Bronchial epithelial cell (primary cell): ENCODE measurements at regions not wholly inside any gene's neighbourhood (a gene's known extent, or its start where the extent isn't known, plus 50 kb on each side); places are given as distances from the start of the nearest gene placed in this dataset.

ENCODE experiments used
- DNase-seq: peaks from one replicate; pipeline ENCODE4 v3.0.0-alpha.2; 2010; ENCODE audit warnings: low read depth
- FAIRE-seq: peaks from 2 replicates; lab custom pipeline; 2011; peaks lifted over from hg19 to GRCh38; lab: Jason Lieb, UNC
- H3K27me3 ChIP-seq: 2 replicates; pipeline ENCODE4 v1.5.1; 2011; ENCODE audit warnings: low read length; ENCODE audit not compliant: control insufficient read depth, insufficient read depth
- H3K36me3 ChIP-seq: 2 replicates; pipeline ENCODE4 v1.5.1; 2011; ENCODE audit warnings: low read length; ENCODE audit not compliant: control insufficient read depth, insufficient read depth
- H3K4me3 ChIP-seq: 2 replicates; pipeline ENCODE4 v1.5.1; 2011; ENCODE audit warnings: mild to moderate bottlenecking, low read depth, low read length, control low read depth
- TF ChIP-seq, protein P1 (sequence below): IDR thresholded peaks from 2 replicates; pipeline ENCODE4 v1.5.1; 2011; ENCODE audit warnings: mild to moderate bottlenecking, moderate library complexity, low read length, control low read depth, inconsistent platforms; ENCODE audit not compliant: insufficient read depth, severe bottlenecking

DNA sequence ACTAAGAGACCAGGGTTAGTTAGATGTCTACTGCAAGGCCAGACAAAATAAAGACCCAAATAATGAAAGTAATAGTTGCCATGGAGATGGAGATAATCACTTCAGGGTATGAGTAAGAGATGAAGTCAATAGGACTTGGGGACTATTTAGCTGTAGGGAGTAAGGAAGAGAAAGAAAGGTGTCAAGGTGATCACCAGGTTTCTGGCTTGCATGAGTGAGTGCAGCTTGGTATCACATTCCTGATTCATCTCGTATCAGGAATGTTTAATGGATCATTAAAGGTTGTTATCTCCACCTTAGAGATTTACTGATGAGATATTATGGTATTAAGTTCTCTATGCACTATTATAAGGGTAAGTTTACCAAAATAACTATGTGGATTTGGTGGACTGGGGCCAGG lies 357.4 kb upstream of the ATP11B start:
- TF ChIP-seq, protein P1, sequence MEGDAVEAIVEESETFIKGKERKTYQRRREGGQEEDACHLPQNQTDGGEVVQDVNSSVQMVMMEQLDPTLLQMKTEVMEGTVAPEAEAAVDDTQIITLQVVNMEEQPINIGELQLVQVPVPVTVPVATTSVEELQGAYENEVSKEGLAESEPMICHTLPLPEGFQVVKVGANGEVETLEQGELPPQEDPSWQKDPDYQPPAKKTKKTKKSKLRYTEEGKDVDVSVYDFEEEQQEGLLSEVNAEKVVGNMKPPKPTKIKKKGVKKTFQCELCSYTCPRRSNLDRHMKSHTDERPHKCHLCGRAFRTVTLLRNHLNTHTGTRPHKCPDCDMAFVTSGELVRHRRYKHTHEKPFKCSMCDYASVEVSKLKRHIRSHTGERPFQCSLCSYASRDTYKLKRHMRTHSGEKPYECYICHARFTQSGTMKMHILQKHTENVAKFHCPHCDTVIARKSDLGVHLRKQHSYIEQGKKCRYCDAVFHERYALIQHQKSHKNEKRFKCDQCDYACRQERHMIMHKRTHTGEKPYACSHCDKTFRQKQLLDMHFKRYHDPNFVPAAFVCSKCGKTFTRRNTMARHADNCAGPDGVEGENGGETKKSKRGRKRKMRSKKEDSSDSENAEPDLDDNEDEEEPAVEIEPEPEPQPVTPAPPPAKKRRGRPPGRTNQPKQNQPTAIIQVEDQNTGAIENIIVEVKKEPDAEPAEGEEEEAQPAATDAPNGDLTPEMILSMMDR, result no peak
- FAIRE-seq (no peak), DNase-seq (peak; percentile 19)
- H3K36me3 ChIP-seq, result no peaks in the 10 kb centered on the region
- no peak overlapping the region for H3K4me3 ChIP-seq
- no peaks in the 10 kb centered on the region for H3K27me3 ChIP-seq

DNA sequence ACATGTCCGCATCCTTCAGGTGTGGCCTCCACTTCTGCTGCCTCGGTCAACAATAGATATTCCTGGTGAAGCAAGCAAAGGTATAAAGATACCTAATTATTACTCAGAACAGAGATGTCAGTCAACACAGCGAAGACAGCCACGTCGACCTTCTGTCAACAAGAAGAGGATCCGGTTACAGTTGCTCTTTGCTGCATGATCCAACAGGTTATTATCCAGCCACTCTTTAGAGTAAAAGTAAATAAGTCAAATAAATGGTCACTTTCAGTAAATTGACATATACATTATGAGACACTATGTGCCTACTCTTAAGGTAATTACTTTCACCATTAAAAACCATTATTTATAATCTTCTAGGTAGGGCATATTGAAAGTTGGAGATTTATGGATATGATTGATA lies 356.8 kb upstream of the ATP11B start:
- no peak for FAIRE-seq
- H3K27me3 ChIP-seq, result no peaks in the 10 kb centered on the region
- no peak overlapping the region for H3K4me3 ChIP-seq
- no peaks in the 10 kb centered on the region for H3K36me3 ChIP-seq
- TF ChIP-seq, protein P1, result no peak
- DNase-seq, result peak; percentile 92

DNA sequence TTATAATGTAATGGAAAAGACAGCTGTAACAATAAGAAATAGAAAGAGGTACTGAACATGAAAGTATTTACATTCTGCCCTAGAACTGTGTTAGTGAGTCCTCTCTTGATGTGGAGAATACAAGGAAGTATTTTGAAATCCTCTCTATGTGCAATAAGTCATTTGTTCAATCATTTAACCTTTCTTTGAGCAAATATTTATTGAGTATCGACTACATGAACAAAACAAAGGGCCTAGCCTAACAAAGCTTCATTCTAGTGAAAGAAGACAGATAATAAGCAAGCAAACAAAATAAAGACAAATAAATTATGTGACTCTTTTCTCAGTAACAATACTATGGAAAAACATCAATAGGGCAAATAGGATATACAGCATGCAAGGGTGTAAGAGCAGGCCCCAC lies 354.9 kb upstream of the ATP11B start:
- Histone ChIP-seq H3K27me3 (no peaks in the 10 kb centered on the region), H3K4me3 (no peak overlapping the region), H3K36me3 (no peaks in the 10 kb centered on the region)
- TF ChIP-seq, protein P1, result no peak
- DNase-seq (no peak), FAIRE-seq (no peak)

DNA sequence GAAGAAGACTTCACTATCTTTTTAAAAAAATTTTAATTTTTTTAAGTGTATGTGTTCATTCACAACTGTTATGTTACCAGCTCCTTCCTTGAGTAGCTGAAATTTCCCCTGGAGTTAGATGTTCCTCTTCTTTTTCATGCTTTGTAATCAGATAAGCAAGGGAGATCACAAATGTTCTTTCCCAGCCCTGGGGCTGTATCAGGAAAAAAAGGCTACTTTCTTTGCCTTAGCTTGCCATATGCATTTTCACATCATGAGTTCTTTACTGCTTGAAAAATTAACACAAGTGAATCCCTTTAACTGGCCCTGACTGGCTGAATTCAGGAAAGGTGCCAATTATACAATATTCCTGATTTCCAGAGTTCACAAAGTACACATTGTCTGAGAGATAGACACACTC lies 353.2 kb upstream of the ATP11B start:
- peak; percentile 2 for DNase-seq
- FAIRE-seq, result no peak
- no peak overlapping the region for H3K4me3 ChIP-seq
- TF ChIP-seq, protein P1, result no peak
- no peaks in the 10 kb centered on the region for H3K36me3 ChIP-seq
- no peaks in the 10 kb centered on the region for H3K27me3 ChIP-seq

DNA sequence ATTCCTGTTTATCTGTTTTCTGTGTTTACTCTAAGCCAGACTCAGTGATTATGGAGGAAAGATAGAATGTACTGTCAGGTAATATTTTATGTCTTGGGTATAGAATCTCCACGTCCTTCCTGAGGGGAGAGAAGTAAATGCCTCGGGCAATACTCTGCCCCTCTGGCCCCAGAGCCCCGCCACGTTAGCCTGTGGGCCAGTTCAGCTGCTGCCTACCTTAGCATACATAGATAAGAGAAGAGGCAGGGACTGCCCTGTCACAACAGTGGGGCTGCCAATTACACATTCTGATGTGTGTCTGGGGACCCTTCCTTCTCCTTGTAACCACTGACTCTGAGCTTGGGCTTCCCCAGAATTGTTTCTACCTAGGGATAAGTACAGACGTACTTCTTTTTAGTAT lies 347.7 kb upstream of the ATP11B start:
- Histone ChIP-seq H3K27me3 (no peaks in the 10 kb centered on the region), H3K4me3 (no peak overlapping the region), H3K36me3 (no peaks in the 10 kb centered on the region)
- FAIRE-seq (no peak), DNase-seq (no peak)
- TF ChIP-seq, protein P1, result no peak
